Testis (tissue), 2 donors: ENCODE measurements at regions not wholly inside any gene's neighbourhood (a gene's known extent, or its start where the extent isn't known, plus 50 kb on each side); places are given as distances from the start of the nearest gene placed in this dataset.

Source experiments
- DNase-seq: peaks from one replicate; pipeline ENCODE4 v3.0.0-alpha.2; 2019
- H3K27ac ChIP-seq, 2 donors: fragments of 200-600 bp; sonication (generic); one replicate each; pipeline ENCODE4 v1.5.1; 2019
- H3K27me3 ChIP-seq: fragments of 200-600 bp; sonication (generic); one replicate; pipeline ENCODE4 v1.5.1; 2019
- H3K36me3 ChIP-seq: fragments of 200-600 bp; sonication (generic); one replicate; pipeline ENCODE4 v1.5.1; 2017; ENCODE audit warnings: low read depth; ENCODE audit errors: missing control alignments
- H3K4me1 ChIP-seq: fragments of 200-600 bp; sonication (generic); one replicate; pipeline ENCODE4 v1.5.1; 2019
- H3K4me3 ChIP-seq, 2 donors: fragments of 200-600 bp; sonication (generic); one replicate each; pipeline ENCODE4 v1.5.1; 2017 to 2019
- H3K9me3 ChIP-seq: fragments of 200-600 bp; sonication (generic); one replicate; pipeline ENCODE4 v1.5.1; 2017
- POLR2A ChIP-seq: fragments of 450-650 bp; IDR thresholded peaks from one replicate; pipeline ENCODE4 v1.6.1; 2017; ENCODE audit warnings: antibody characterized with exemption, mild to moderate bottlenecking, moderate library complexity
- WGBS, 2 donors: methylation state at CpG; one replicate each; pipeline ENCODE4 v1.1.5; 2018; 5-methylcytosine and 5-hydroxymethylcytosine counted together
- intact Hi-C: fragments of 100-400 bp; cut with DNase I; formaldehyde crosslinking; loops from one replicate; pipeline ENCODE4 v1.15.1; 2023; ENCODE audit warnings: low total_unique reads
- TF ChIP-seq, protein P1 (sequence below), 3 experiments: fragments of 450-650 bp in 2 of 3; fragments of 200-600 bp in 1 of 3; sonication (generic) in 1 of 3; IDR thresholded peaks; one replicate each; pipeline ENCODE4 v1.5.1; 2016 to 2019; ENCODE audit warnings: antibody characterized with exemption in 3 of 3, mild to moderate bottlenecking in 2 of 3, moderate library complexity in 1 of 3

GRCh38 chr4:23730998-23731397, 158.8 kb downstream of the PPARGC1A start:
- Histone ChIP-seq H3K36me3 (no peaks in the 10 kb centered on the region), H3K27ac (no peak overlapping the region), H3K4me3 (no peak overlapping the region), H3K27me3 (no peaks in the 10 kb centered on the region), H3K4me1 (no peaks in the 10 kb centered on the region), H3K9me3 (no peaks in the 10 kb centered on the region)
- no peak for DNase-seq
- TF ChIP-seq, protein P1, sequence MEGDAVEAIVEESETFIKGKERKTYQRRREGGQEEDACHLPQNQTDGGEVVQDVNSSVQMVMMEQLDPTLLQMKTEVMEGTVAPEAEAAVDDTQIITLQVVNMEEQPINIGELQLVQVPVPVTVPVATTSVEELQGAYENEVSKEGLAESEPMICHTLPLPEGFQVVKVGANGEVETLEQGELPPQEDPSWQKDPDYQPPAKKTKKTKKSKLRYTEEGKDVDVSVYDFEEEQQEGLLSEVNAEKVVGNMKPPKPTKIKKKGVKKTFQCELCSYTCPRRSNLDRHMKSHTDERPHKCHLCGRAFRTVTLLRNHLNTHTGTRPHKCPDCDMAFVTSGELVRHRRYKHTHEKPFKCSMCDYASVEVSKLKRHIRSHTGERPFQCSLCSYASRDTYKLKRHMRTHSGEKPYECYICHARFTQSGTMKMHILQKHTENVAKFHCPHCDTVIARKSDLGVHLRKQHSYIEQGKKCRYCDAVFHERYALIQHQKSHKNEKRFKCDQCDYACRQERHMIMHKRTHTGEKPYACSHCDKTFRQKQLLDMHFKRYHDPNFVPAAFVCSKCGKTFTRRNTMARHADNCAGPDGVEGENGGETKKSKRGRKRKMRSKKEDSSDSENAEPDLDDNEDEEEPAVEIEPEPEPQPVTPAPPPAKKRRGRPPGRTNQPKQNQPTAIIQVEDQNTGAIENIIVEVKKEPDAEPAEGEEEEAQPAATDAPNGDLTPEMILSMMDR (IDR thresholded peaks at IDR 0.05) = no peak
- TF ChIP-seq POLR2A = no peak
- intact Hi-C loops = no loop called here

GRCh38 chr4:23728971-23729370, 160.9 kb downstream of the PPARGC1A start:
- no peak overlapping the region for H3K27ac ChIP-seq
- no peak overlapping the region for H3K4me3 ChIP-seq
- DNase-seq = no peak
- no peak for TF ChIP-seq POLR2A
- TF ChIP-seq, protein P1 (IDR thresholded peaks at IDR 0.05) = no peak
- no peaks in the 10 kb centered on the region for H3K4me1 ChIP-seq
- H3K27me3 ChIP-seq = no peaks in the 10 kb centered on the region
- no peaks in the 10 kb centered on the region for H3K36me3 ChIP-seq
- no peaks in the 10 kb centered on the region for H3K9me3 ChIP-seq
- intact Hi-C loops = no loop called here

GRCh38 chr4:23728393-23728792, 161.5 kb downstream of the PPARGC1A start:
- TF ChIP-seq POLR2A = no peak
- TF ChIP-seq, protein P1 (IDR thresholded peaks at IDR 0.05) = no peak
- no peaks in the 10 kb centered on the region for H3K9me3 ChIP-seq
- H3K4me1 ChIP-seq = no peaks in the 10 kb centered on the region
- no peaks in the 10 kb centered on the region for H3K36me3 ChIP-seq
- H3K27me3 ChIP-seq = no peaks in the 10 kb centered on the region
- no peak overlapping the region for H3K27ac ChIP-seq
- H3K4me3 ChIP-seq = no peak overlapping the region
- no peak for DNase-seq
- intact Hi-C loops = no loop called here

DNA sequence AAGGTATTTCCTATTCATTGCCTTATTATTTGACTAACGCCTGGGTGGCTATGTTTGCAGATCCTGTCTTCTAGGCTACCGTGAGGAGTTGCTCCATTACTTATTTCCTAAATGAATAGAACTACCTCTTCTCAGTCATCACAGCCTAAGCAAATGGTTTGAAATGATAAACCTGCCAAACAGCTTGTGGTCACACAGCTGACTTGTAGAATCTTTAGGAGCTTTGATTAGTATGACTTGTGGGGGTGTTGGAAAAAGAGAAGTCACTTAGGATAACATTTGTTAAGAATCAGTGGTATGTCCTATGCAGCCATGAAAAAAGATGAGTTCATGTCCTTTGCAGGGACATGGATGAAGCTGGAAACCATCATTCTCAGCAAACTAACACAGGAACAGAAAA, 169.3 kb downstream of the PPARGC1A start:
- no peak overlapping the region for H3K27ac ChIP-seq
- WGBS, 2 donors = 68 to 69% methylated on average over 2 of the region's 2 CpGs
- H3K27me3 ChIP-seq = no peaks in the 10 kb centered on the region
- H3K36me3 ChIP-seq = no peaks in the 10 kb centered on the region
- DNase-seq = no peak
- intact Hi-C loops = no loop called here
- TF ChIP-seq, protein P1 (IDR thresholded peaks at IDR 0.05) = no peak
- no peak for TF ChIP-seq POLR2A
- H3K4me3 ChIP-seq = no peak overlapping the region
- H3K9me3 ChIP-seq = no peaks in the 10 kb centered on the region
- no peaks in the 10 kb centered on the region for H3K4me1 ChIP-seq

DNA sequence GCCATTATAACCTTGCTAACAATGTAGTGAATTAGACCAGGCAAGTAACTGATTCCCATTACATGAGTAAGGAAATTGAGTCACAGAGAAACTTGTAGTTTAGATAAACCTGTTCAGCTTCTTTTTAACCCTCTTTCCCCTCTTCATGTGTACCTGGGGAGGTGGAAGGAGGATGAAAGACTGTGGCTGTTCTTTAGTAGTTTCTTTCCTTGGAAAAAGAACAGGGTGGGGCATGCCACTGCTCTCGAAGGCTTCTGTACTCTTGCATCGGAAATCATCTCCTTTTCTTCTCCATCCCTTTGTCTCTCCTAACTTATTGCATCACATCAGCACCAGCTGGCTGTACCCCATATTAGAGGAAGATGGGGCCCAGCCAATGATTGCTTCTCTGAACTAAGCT, 171.4 kb downstream of the PPARGC1A start:
- TF ChIP-seq, protein P1 (IDR thresholded peaks at IDR 0.05) = no peak
- no peak for TF ChIP-seq POLR2A
- H3K4me3 ChIP-seq = no peak overlapping the region
- WGBS, 2 donors = 70 to 74% methylated on average over 2 of the region's 2 CpGs
- no peaks in the 10 kb centered on the region for H3K36me3 ChIP-seq
- H3K27me3 ChIP-seq = no peaks in the 10 kb centered on the region
- H3K9me3 ChIP-seq = no peaks in the 10 kb centered on the region
- DNase-seq = no peak
- H3K27ac ChIP-seq = no peak overlapping the region
- intact Hi-C loops = no loop called here
- no peaks in the 10 kb centered on the region for H3K4me1 ChIP-seq
